Stimulated activated naive CD4-positive, alpha-beta T cell (primary cell): ENCODE measurements at regions not wholly inside any gene's neighbourhood (a gene's known extent, or its start where the extent isn't known, plus 50 kb on each side); places are given as distances from the start of the nearest gene placed in this dataset.

ENCODE experiments used
- DNase-seq, 6 experiments: peaks; one replicate each; lab custom pipeline; 2025; lab: John Stamatoyannopoulos, UW

DNA sequence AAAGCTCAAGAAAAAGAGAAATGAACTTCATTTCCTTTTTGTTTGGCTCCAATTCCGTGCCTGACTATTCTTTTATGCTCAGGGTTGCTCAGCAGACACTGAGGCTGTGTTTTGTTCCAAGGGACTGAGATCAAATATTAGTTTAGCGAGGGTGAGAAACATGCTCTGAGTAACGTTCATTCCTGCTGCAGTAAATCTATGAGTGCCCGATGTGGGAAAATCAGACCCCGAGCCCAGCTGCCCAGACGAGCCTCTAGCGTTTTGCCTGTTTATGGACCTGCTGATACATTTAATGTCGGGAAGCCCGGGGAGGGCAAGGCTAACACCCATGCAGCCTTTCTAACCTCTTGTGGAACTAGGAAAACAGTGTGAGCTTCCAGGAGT, 119.2 kb downstream of the VAPA start:
- DNase-seq, result no peak

DNA sequence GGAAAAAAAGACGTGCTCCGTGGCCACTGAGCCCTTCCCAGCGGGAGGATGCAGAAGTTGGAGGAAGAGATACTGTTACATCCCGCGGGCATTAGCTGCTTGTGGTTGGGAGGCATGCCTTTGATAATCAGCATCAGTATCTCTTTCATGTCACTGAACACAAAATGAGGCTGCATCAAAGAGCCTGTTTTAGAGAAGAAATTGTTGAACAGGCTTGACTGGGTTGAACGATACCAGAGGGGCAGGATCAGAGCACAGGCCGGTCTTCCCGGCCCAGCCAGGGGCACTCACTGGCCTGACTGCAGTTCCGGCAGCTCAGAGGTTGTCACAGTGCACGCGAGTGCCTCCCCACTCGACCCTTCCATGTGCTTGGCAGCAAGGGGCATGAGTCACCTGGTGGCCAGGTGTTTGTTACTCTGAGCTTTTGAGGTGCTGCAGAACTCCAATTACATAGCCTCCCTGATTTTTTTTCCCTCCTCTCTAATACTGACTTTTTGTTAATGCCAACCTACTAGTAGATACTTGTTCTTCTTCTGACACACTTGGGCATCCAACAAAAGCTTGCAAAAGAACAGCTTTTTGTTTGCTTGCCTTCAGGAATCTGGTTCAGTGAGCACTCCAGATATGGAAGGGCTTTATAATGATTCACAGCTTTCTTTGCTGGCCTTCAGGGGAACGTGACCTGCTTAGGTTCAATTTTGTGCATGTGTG, 121.6 kb downstream of the VAPA start:
- DNase-seq, result no peak

DNA sequence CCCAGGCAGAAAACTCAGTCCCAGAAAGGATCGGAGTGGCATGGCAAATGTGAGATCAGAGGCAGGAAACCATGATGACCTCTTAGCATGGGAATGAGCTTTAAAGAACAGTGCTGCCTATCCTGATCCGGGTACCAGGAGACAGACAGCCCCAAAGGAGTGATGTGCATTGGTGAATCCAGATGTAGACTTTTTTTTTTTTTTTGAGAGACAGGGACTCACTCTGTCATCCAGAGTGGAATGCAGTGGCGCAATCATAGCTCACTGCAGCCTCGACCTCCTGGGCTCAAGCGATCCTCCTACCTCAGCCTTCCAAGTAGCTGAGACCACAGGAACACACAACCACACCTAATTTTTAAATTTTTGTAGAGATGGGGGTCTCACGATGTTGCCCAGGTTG, 122.7 kb downstream of the VAPA start:
- no peak for DNase-seq

DNA sequence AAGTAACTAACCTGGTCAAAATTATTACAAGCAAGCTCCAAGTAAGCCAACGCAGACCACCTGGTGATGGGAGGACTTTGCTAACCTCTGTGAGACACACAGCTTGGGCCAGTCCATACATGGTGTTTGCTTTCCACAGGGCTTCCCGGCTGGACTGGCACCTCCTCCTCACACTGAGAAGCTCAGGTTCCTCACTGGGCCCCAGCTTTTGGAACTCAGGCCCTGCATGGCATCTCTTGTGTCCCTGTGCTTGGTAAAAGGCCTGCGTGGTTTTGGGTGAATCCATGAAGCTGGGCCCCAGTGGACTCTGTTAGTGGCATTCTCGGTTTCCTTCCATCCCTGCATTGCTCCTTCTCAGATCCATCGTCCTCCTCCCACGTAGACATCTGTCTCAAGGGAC, 123.4 kb downstream of the VAPA start:
- DNase-seq, result no peak

DNA sequence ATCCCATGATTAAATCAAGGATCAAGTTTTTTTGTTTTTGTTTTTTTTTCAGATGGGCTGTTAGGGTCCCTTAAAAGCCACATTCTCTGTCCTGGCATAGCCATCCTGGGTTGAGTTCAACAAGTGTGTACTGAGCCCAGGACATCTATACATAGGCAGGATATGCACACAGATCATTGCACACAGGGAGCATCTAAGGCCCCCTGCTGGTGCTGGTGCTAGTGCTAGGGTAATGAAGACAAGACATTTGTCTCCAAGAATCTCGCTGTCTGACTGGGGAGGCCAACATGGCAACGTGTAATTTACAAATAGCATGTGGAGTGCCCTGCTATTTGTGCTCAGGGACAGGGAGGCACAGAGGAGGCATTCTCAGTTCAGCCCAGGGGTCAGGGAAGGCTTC, 124.5 kb downstream of the VAPA start:
- DNase-seq, result no peak

DNA sequence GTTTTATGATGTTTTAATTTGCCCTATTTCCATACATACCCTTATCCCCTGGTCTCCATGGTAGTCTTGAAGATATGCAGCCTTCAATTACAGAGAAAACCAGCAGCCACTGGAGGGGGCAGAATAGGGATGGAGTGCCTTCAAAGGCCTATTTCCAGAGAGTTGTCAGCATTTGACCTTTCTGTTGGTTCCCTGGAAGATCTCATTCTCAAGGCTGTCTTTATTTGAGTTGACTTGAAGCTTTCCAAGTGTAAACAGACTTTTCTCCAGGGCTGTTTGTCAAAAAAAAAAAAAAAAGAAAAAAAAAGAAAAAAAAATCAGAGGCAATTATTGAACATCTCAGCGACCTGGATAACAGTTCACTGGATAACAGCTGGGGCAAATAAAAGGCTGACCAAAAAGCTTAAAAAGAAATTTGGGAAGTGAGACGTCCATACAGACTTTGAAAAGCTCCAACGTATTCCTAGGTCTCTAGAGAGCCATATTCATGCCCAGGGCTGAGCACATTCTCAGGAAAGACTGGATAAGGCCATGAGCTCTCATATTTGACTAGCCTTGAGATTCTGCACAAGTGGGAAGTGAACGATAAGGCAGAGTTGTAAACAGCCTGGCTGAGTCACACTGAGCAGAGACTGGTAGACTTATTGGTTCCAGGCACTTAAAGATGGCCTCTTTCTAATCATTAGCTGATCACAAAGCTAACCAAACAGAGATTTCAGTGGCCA, 126.6 kb downstream of the VAPA start:
- no peak for DNase-seq

DNA sequence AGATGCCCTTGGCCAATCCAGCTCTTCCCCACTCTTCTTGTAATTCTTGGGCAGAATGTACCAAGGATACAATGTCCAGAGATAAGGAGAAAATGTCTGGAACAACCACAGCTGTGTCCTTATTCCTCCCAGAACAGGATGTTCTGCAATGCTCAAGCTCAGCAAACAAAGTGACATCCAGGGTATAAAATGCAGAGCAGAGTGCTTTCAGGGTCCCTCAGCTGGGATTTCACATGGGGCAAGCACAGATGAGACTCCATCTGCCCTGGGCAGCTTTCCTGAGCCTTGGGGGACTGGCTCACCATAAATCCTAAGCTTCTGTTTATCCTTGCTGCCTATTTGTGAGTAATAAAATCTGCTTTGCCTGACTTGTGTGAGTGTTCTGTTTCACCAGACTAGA, 127.4 kb downstream of the VAPA start:
- no peak for DNase-seq

DNA sequence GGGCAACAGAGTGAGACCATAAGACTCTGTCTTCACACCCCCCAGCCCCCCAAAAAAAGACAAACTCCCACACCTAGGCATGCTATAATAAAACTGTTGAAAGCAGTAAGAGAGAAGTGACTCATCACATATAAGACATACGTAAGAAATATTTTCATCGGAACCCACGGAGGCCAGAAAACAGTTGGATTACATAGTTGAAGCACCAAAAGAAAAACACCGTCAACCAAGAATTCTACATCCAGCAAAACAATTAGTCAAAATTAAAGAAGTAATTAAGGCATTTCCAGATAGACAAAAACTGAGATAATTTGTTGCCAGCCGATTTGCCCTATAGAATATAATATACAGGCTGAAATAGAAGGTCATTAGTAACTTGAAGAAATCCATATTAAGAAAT, 128.7 kb downstream of the VAPA start:
- DNase-seq, result no peak

DNA sequence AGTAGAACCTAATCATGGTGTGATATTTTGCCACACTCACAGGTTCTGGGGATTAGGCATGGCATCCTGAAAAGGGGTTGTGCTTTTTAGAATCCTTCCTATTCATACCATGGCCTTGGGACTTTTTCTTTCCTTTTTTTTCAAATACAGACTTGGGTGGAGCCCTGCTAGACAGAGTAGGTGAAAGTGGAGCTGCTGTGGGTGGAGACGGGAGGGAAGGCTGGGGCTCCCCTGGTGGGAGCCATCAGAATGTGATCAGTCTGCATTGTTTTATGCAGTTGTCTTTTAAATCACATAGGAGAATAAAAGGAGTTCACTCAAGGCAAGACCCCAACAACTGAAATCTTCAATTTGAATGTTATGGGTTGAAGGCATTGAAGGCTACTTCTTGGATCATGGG, 130.2 kb downstream of the VAPA start:
- DNase-seq, result no peak

DNA sequence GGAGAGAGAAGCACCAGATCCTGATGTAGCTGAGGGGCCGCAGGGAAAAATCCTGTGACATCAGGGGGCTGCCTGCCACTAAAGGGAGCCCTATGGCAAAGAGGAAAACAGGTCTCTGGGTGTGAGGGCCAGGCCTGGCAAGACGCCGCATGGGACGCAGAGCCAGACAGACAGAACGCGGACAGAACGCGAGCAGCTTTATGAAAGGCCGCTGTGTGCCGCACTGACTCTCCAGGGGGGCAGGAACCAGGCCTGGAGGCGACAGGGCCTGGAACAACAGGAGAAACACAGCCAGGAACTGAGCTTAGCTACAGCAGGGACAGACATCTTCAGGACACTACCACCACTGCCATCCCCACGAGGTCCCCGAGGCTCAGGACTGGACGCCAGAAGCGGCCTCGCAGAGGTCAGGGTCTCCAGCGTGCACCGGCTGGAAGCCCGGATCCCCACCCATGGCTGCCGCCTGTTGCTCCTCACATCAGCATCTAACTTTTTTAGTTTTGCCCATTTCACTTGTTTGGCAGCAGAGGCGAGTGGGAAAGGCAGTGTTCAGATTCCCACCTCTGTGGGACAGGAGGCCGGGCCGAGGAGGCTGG, 131.6 kb downstream of the VAPA start:
- no peak for DNase-seq

DNA sequence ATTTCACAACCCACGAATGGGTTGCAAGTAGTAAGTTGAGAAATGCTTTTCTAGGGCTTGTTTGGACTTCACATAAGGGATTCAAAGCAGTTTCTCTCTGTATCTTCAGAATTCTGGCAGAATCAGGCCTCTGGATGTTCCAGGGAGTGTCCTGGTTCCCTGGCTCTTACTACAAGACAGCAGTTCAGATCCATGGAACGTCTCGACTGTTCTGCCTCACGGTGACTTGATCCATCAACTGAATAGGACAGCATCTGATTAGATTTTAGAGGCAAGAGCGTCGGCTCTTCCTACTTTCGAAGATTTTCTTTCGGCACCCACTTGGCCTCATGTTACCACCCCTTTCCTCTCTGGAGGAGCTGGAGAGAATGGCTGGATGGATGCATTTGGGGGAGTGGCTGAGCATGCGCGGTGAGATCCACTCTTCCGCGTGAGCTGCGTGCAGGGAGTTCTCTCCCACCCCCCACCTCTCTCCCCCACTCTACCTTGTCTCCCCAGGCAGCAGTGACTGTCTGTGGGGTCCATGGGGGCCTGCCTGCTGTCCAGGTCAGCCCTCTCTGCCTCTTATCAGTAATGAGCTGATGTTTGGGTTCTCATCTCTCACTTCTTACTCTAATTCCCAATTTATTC, 132.5 kb downstream of the VAPA start:
- no peak for DNase-seq

DNA sequence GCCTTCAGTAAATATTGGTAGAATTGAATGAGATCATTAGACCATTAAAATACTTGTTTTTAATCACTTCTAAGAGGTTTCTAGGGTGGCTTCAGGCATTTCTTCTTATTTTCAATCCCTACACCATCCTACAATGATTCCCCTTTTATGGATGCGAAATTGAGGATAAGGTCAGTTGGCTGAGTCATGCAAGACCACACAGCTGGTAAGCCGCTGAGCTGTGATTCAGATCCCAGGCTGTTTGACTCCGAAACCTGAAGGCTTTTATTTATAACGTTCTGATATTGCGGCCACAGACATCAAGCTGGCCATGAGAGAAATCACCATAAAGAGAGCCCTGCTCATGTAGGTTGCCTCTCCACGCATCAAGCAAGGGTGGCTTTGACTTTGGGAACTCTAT, 133.4 kb downstream of the VAPA start:
- DNase-seq, result no peak

DNA sequence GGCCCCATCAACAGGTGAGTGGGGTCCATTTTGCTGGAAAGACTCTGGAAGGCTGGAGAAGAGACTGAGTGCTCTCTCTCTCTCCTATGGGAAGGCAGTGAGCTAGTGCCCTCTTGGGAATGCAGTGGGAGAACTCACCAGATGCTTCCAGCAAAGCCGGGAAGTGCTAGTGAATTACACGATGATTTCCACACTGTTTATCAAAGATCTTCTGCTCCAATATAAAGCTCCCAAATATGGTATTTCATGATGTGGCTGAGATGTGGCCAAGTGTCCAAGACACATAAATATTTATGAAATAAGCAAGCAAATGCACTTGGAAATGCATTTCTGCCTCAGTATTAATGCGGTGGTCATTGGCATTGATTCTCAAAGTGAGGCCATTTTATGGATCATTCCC, 135.9 kb downstream of the VAPA start:
- no peak for DNase-seq

DNA sequence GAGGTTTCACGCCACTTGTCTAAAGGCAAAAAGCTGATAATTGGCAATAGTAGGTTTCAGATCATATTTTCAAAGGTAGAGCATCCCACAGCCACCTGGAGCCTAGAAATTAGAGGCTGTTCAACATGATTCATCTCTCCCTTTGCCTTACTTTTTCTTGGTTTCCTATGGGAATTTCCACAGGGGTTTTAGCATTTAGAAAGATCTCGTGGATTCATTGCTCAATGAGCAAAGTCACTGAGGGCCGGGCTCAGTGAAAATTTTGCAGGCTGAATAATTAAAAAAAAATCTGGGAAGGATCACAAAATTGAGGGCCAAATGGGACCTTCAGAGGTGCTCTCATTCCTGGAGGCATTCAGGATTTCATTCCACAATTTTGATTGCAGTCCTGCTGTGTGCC, 137.1 kb downstream of the VAPA start:
- no peak for DNase-seq

DNA sequence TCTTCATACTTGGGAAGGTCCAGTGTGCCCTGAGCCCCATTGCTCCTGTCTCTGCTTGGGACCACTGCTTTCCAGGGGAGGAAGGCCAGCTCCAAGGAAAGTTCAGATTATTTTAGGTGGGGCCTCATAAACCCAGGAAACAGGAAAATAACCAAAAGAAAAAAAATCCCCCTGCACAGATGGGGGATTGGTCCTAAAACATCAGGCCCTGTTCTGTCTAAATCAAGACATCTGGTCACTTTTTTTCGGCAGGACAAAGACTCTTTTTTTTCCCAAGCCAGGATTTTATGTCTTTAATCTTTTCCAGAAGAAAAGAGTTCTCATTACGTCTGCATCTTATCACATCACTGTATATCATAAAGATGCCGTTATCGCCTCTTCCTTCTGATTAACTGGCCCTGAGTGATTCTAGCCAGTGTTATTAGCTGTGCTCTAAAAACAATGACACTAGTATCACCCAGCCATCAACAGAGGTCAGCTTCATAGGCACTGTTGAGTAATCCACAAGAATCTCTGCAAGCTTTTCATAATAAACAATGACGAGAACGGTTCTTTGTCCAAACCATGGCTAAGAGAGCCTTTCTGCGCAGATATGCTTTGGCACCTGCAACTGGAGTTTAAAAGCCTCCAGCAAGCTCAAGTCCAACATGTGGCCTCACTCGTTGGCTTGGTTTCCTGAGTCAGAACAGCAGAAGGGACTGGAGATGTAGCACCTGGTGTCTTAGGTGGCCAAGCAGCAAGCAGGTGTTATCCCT, 138.2 kb downstream of the VAPA start:
- no peak for DNase-seq

DNA sequence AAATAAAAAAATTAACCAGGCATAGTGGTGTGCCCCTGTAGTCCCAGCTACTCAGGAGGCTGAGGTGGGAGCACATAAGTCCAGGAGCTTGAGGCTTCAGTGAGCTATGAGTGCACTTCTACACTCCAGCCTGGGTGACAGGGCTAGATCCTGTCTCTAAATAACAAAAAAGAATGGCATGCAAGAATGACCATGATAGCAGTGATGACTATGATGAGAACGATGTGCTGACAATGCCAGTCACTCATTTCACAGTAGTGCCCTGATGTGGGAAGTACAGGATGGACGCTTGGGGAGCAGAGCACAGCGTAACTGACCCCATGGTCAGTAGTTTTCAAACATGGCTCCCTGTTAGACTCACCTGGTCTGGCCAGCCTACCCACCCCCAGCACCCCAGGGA, 139.1 kb downstream of the VAPA start:
- no peak for DNase-seq

DNA sequence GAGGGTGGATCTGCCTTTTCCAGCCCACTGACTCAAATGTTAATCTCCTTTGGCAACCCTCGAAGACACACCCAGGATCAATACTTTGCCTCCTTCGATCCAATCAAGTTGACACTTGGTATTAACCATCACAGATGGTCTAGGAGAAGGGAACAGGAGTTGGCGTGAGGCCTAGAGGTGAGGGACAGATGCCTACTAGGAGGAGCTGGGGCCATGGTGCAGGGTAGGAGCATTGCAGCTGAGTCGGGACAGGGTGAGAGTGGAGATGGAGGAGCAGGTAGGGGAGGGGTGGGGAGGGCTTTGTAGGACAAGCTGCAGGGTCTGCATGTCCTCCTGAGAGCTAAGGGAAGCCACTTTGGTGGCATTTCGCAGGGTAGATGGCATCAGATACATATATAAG, 140.0 kb downstream of the VAPA start:
- DNase-seq, result no peak

DNA sequence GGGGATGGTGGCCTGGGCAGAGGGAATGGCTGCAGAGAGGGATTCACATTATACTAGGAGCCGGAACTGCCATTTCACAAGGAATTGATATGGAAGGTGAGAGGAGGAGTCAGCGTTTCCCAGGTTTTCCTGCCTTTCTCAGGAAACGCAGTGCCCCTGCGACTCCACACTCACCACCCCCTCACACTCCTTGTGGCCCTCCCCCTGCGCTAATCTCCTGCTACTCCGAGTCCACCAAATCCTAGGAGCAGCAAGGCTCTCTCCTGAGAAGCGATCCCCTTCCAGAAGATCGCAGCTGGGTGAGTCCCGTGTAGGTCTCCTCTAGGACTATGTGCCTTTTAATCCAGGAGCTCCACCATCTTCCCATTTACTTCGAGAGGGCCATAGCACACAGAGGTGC, 140.6 kb downstream of the VAPA start:
- no peak for DNase-seq

DNA sequence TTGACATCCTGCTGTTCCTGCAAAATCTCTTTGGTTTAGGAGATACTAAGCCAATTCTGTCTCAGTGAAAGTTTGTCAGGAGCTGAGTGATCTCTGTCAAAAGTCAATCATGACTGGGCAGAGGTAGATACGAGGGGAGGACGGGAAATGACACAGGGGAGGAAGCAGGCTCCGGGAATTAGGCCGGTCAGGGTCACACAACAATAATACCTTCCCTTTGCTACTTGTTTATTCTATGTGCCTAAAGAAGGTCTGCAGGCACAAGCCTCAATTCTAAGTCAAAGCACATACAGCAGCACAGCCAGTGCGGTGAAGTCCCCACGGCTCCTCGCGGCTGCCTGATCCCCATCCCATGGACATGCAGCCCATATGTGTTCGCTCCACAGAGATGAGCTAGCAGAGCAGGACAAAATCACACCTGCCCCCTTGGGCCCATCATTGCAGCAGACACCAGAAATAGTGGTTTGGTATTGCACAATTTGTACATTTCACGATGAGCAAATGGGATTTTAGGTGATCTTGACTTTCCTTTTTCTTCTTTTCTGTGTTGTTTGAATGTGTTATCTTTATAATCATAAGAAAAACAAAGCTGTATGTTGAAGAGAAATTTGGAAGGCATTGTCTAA, 141.4 kb downstream of the VAPA start:
- DNase-seq, result no peak

DNA sequence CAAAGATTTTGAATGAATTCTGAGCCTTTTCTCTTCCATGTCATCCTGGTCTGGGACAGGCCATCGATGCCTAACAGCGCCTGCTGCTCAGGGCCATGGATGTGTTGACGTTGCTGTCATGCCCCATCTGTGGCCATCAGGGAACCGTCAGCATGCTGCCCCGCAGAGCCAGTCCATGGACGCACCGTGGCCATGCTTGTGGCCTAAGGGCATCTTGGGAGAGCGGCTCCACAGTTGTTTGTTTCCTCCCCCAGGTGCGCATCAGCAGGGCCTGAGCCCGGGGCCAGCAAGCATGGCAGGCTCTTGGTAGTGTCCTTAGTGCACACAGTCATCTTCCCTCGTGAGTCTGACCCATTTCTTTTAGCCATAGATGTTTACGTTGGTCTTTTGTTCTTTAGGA, 142.7 kb downstream of the VAPA start:
- no peak for DNase-seq

DNA sequence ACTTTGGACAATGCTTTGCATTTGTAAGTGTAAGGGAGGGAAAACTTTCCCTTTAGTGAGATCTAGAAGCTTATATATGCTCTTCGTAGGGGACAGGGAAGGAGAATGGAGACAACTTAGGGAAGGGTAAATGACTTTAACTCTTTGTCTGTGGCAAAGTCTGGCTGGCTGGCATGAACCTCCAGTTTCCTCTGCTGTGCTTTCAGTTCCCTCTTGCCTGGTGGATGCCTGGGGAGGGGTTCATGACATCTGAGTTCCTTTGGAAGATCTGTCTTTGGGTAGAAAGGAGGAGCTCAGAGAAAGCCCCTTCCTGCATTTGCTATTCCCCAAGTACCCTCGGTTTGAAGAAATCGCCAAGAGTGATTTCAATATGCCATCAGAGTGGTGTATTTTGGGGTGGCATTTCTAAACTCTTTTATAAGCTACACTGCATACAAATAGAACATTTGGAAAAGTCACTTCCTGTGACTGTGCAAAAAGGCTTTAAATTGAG, 143.6 kb downstream of the VAPA start:
- no peak for DNase-seq
